ENCODE measurements at regions not wholly inside any gene's neighbourhood (a gene's known extent, or its start where the extent isn't known, plus 50 kb on each side); places are given as distances from the start of the nearest gene placed in this dataset.

DNA sequence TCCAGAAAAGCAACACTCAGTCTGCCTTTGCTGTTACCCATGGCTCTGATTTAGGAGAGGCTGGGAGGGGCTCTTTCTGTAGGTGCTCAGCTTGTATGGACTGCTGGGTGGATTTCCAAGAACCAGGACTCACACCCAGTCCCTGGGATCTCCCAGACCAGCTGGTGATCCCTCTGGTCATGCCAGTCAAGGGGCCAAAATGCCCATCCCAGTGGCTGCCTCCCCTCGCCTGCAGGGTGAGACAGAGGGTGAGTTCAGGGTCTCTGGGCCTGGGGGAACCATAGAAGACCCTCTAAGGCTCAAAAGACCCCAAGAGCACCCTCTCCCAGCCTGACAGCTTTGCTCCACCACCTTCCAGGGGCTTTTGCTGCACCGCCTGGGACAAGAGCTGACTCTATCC is 78.6 kb upstream of the MYL2 start:
- TF ChIP-seq, protein P1, sequence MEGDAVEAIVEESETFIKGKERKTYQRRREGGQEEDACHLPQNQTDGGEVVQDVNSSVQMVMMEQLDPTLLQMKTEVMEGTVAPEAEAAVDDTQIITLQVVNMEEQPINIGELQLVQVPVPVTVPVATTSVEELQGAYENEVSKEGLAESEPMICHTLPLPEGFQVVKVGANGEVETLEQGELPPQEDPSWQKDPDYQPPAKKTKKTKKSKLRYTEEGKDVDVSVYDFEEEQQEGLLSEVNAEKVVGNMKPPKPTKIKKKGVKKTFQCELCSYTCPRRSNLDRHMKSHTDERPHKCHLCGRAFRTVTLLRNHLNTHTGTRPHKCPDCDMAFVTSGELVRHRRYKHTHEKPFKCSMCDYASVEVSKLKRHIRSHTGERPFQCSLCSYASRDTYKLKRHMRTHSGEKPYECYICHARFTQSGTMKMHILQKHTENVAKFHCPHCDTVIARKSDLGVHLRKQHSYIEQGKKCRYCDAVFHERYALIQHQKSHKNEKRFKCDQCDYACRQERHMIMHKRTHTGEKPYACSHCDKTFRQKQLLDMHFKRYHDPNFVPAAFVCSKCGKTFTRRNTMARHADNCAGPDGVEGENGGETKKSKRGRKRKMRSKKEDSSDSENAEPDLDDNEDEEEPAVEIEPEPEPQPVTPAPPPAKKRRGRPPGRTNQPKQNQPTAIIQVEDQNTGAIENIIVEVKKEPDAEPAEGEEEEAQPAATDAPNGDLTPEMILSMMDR (IDR thresholded peaks at IDR 0.05; ENCODE audit: low read depth, low read length, poor library complexity, severe bottlenecking), result no peak
- no peak for TF ChIP-seq EZH2phosphoT487 (IDR thresholded peaks at IDR 0.05; ENCODE audit: borderline replicate concordance, low read length)
